ENCODE measurements at regions not wholly inside any gene's neighbourhood (a gene's known extent, or its start where the extent isn't known, plus 50 kb on each side); places are given as distances from the start of the nearest gene placed in this dataset.

GRCh38 chr14:97539884-97540283 lies 742.7 kb downstream of the VRK1 start:
- DNase-seq = no peak

GRCh38 chr14:97543221-97543620 lies 746.0 kb downstream of the VRK1 start:
- DNase-seq = no peak

GRCh38 chr14:97543816-97544215 lies 746.6 kb downstream of the VRK1 start:
- DNase-seq = no peak

GRCh38 chr14:97544571-97544970 lies 747.4 kb downstream of the VRK1 start:
- no peak for DNase-seq

DNA sequence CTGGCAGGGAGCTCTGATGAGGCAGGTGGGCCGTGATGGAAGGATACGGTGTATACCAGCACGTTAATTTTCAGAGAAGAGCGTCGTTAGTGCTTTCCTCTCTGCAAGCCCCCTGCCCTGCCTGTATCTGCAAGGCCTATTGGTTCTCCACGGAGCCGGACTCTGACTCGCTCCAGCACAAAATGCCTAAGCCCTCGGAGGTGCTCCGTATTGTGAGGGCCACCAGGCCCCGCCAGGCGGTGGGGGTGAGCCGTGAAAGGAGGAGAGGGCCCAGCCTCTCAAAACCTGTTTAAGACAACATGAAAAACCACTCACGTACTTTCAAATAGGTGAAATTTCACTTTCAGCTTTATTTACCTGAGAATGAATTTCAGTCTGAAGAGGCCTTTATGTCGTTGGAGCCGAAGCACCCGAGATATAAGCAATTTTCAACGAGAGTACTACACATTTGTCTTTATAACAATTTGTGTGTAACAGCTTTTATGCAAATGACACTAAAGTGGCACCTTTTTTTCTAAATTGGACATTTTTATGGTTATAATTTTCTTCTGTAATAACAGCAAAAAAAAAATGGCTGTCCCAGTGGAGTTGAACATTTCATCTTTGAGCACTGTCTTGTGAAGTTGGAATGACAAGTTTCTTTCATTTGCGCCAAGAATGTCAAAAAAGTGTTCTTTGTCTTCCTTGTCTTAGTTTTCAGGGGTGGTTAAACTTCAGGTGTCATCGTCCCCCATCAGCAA lies 749.5 kb downstream of the VRK1 start:
- no peak for DNase-seq

DNA sequence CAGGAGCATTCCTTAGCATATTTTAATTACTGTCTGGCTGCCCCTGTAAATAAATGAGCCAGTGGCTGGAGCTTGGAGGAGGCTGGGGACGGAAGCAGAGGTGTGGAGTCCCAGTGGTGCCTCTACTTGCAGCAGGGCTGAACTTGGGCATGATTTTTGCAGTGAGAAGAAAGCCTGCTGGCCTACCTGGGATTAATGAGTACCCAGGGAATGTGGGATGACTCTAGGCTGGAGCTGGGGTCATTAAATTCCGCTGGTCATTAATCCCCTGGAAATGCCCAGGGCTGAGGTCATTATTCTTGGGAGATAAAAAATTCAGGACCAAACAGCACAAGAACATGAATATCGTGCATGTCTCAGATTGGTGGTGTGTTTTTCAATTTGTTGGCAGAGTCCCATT lies 753.3 kb downstream of the VRK1 start:
- DNase-seq = no peak

DNA sequence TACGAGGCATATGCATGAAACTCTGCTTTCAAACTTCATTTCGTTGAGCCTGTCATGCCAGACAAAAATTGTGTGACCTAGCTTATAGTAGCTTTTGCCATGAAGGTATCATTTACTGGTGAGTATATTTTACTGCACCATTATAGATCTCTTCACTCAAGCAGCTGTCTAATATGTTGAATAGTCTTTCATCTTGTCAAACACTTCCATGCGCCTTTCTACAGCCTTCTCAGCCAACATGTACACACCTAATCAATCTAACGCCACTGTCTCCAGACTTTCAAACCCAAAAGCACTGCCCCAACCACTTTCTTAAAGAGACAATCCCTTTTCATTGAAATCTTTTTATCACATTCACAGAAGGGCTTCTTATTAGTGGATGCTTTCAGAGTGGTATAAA lies 757.4 kb downstream of the VRK1 start:
- DNase-seq = no peak

DNA sequence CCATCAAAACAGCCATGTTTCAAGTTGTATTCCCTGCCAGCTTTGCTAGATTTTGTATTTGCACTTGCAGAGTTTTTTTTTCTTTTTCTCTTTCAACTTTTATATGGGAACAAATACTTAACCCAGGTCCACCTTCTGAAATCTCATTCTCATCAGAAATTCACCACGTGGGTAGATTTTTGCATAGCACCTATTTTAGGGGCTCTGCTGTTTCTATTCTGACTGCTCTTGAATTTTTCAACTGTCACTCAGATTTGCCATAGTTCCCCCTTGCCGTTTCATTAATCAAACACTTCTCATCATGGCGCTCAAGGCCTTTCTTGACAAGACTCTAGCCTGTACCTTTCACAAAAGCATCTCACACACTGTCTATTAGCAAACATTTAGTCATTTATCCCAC lies 767.2 kb downstream of the VRK1 start:
- DNase-seq = no peak

- DNase-seq = no peak
These were observed 774.0 kb downstream of the VRK1 start for GRCh38 chr14:97571201-97571600.

DNA sequence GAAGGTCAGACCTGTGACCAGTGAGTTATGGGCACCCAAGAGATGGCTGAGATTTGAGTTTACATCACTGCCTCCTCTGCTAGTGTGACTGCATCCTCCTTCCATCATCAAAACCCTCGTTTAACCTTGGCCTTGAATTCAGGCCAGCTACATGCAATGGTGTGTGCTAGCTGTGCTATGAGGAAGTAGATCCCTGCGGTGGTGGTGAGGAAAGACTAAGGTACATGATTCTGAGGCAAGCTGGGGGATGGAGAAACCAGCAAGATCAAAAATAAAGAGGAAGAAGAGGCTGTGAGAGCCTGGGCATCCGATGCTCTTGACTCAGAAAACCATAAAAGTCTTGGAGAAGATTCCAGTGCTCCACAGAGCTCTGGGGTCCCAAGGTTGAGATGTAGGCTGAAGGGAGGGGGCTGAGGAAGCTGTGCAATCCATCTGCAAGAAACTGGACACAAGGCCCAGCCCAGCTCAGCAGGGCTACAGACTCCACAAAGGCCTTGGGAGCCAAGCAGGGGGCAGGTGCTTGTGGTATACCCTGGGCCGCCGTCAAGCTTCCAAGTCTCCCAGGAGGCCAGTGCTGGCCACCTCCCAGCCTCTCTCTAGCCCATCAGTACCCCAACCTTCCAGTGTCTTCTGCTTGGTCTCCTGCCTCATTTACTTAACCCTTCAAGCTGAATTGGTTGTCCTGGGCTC lies 774.8 kb downstream of the VRK1 start:
- DNase-seq = no peak

GRCh38 chr14:97572583-97573458 lies 775.6 kb downstream of the VRK1 start:
- no peak for DNase-seq

GRCh38 chr14:97575677-97576076 lies 778.5 kb downstream of the VRK1 start:
- DNase-seq = no peak

GRCh38 chr14:97578982-97579548 lies 781.9 kb downstream of the VRK1 start:
- no peak for DNase-seq

- no peak for DNase-seq
These were observed 783.8 kb downstream of the VRK1 start for GRCh38 chr14:97581016-97581415.

- no peak for DNase-seq
These were observed 784.8 kb downstream of the VRK1 start for GRCh38 chr14:97582022-97582421.

GRCh38 chr14:97584528-97584927 lies 787.3 kb downstream of the VRK1 start:
- DNase-seq = no peak

- no peak for DNase-seq
These were observed 795.3 kb downstream of the VRK1 start for GRCh38 chr14:97592341-97592980.

GRCh38 chr14:97594306-97594705 lies 797.1 kb downstream of the VRK1 start:
- no peak for DNase-seq

DNA sequence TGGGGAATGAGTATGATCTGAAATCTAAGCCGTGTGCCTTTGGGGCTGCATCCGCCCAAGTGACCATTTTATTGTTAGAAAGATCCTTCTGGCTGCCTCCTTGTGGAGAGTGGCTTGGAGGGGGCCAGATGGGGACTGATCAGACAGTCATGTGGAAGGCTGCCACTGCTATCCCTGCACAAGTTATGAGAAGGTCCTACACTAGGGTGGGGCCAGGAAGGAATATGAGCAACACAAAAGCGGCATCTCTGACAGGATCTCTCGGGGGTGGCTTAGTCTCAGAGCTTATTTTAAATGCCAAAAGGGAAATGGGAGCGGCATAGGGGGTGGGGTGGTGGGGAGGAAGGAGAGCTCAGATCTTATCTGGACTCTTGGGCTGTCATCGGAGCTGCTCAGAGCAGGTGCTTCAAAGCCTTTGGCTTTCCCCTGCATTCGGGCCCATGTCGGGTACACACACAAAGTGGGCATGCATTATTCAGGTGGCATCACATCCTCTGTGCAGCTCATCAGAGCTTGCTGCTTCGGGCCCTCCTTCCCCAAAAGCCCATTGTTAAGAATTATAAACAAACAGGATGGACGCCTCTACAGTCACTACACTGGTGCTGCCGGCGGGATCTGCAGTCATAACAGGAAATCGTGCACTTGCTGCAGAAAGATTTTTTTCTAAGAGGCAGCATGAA lies 805.4 kb downstream of the VRK1 start:
- DNase-seq = no peak

- no peak for DNase-seq
These were observed 806.0 kb downstream of the VRK1 start for GRCh38 chr14:97603201-97603600.

DNA sequence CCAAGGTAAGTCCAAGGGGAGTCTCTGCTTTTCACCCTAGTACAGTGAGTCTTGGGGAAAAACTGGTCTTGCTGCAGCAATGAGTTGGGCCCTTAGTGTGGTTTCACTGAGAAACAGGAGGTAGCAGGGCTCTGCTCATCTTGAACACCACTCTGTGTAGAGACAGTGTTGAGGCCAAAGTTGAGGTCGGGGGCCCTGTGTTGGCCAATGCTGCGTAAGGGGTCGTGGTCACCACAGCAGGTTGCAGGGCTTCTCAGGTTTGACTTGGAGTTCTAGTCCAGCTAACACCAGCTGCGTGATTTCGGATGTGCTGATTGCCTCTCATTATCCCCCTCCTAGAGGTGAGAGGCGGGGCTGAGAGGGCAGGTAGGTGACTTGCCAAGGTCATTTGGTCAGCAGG lies 807.5 kb downstream of the VRK1 start:
- no peak for DNase-seq

- no peak for DNase-seq
These were observed 821.2 kb downstream of the VRK1 start for GRCh38 chr14:97618401-97618800.
